Esophagus squamous epithelium (tissue), 4 donors: ENCODE measurements at regions not wholly inside any gene's neighbourhood (a gene's known extent, or its start where the extent isn't known, plus 50 kb on each side); places are given as distances from the start of the nearest gene placed in this dataset.

Experiments used
- POLR2A ChIP-seq, 4 donors: fragments of 450-650 bp; IDR thresholded peaks; one replicate each; pipeline ENCODE4 v1.6.1; 2017; ENCODE audit warnings: antibody characterized with exemption in 4 of 4, mild to moderate bottlenecking in 4 of 4, moderate library complexity in 3 of 4
- TF ChIP-seq, protein P1 (sequence below), 6 experiments: fragments of 450-650 bp in 4 of 6; fragments of 200-600 bp in 2 of 6; sonication (generic) in 2 of 6; IDR thresholded peaks; one replicate each; pipeline ENCODE4 v1.5.1; 2016 to 2019; ENCODE audit warnings: antibody characterized with exemption in 6 of 6, mild to moderate bottlenecking in 4 of 6, moderate library complexity in 4 of 6

DNA sequence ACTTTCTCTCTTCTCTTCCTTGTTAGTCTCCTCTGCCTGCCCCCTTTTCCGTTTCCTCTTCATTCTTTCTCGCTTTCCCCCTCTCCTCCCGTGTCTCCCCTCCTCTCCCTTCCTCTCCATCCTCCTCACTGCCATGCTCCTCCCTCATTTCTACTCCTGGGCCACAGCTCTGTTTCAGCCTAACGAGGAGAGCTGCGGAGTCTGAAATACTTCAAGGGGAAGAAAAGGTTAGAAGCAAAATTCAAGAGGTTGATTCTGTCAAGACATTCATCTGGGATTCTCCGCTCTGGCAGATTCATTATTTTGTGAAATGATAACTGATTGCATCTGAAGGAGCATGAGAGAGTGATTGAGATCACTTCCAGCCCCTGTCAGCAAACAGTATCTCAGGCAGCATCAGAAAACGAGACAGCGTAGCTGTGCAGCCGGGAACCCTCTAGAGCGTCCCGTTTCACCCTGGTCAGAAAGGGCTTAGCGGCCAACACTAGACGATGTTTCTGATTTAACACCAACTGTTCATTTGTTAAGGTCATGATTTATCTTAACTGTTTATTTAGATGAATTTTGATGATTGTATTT, 279.3 kb upstream of the B3GAT1 start:
- TF ChIP-seq, protein P1, sequence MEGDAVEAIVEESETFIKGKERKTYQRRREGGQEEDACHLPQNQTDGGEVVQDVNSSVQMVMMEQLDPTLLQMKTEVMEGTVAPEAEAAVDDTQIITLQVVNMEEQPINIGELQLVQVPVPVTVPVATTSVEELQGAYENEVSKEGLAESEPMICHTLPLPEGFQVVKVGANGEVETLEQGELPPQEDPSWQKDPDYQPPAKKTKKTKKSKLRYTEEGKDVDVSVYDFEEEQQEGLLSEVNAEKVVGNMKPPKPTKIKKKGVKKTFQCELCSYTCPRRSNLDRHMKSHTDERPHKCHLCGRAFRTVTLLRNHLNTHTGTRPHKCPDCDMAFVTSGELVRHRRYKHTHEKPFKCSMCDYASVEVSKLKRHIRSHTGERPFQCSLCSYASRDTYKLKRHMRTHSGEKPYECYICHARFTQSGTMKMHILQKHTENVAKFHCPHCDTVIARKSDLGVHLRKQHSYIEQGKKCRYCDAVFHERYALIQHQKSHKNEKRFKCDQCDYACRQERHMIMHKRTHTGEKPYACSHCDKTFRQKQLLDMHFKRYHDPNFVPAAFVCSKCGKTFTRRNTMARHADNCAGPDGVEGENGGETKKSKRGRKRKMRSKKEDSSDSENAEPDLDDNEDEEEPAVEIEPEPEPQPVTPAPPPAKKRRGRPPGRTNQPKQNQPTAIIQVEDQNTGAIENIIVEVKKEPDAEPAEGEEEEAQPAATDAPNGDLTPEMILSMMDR (IDR thresholded peaks at IDR 0.05) = no peak
- no peak for TF ChIP-seq POLR2A (IDR thresholded peaks at IDR 0.05)
